GM12878 (cell line): ENCODE measurements at regions not wholly inside any gene's neighbourhood (a gene's known extent, or its start where the extent isn't known, plus 50 kb on each side); places are given as distances from the start of the nearest gene placed in this dataset.

ENCODE experiments used
- BMI1 ChIP-seq: fragments of 450-650 bp; IDR thresholded peaks from 2 replicates; pipeline ENCODE4 v1.6.1; 2016; ENCODE audit warnings: mild to moderate bottlenecking, moderate library complexity, borderline replicate concordance
- CHD2 ChIP-seq: IDR thresholded peaks from 2 replicates; pipeline ENCODE4 v1.6.1; 2011; ENCODE audit warnings: low read depth, low read length, improper control_type of control experiment, borderline replicate concordance
- CREM ChIP-seq: IDR thresholded peaks from 2 replicates; pipeline ENCODE4 v1.6.1; 2014; ENCODE audit warnings: antibody characterized with exemption, low read depth
- FOXK2 ChIP-seq: fragments of 450-650 bp; IDR thresholded peaks from 2 replicates; pipeline ENCODE4 v1.6.1; 2017; ENCODE audit warnings: mild to moderate bottlenecking, moderate library complexity
- NBN ChIP-seq: fragments of 450-650 bp; IDR thresholded peaks from 2 replicates; pipeline ENCODE4 v1.6.1; 2016
- POLR2AphosphoS5 ChIP-seq: IDR thresholded peaks from 2 replicates; pipeline ENCODE4 v1.6.1; 2011; ENCODE audit warnings: mild to moderate bottlenecking, low read length, inconsistent platforms
- SMC3 ChIP-seq: IDR thresholded peaks from 2 replicates; pipeline ENCODE4 v1.6.1; 2011; ENCODE audit warnings: low read length, improper control_type of control experiment, borderline replicate concordance
- SRF ChIP-seq, 2 experiments: IDR thresholded peaks; 2 replicates each; pipeline ENCODE4 v1.6.1; 2011; ENCODE audit warnings: low read depth in 2 of 2, low read length in 2 of 2, mild to moderate bottlenecking in 1 of 2, moderate library complexity in 1 of 2
- TAF1 ChIP-seq: IDR thresholded peaks from 2 replicates; pipeline ENCODE4 v1.6.1; 2011; ENCODE audit warnings: mild to moderate bottlenecking, low read depth, low read length, borderline replicate concordance
- ZBED1 ChIP-seq: IDR thresholded peaks from 2 replicates; pipeline ENCODE4 v1.6.1; 2016; ENCODE audit warnings: borderline replicate concordance
- TF ChIP-seq, protein P1 (sequence below), 3 experiments: IDR thresholded peaks in 2 of 3; conservative IDR thresholded peaks in 1 of 3; 2 replicates each; pipeline ENCODE4 v1.5.1; 2011; ENCODE audit warnings: low read depth in 3 of 3, low read length in 3 of 3, mild to moderate bottlenecking in 3 of 3, control low read depth in 2 of 3, moderate library complexity in 2 of 3, inconsistent platforms in 1 of 3, mixed read lengths in 1 of 3; ENCODE audit not compliant: control insufficient read depth in 2 of 3, insufficient read depth in 1 of 3; ENCODE audit errors: extremely low read depth in 1 of 3
- TF ChIP-seq, protein P2 (sequence below): IDR thresholded peaks from 2 replicates; pipeline ENCODE4 v1.6.1; 2011; ENCODE audit warnings: borderline replicate concordance, low read depth, mild to moderate bottlenecking, moderate library complexity, mixed read lengths, low read length; ENCODE audit not compliant: insufficient read depth; ENCODE audit errors: extremely low read length
- TF ChIP-seq, protein P3 (sequence below): fragments of 450-650 bp; IDR thresholded peaks from 2 replicates; pipeline ENCODE4 v1.6.1; 2018; ENCODE audit warnings: mild to moderate bottlenecking, low read depth, moderate library complexity; ENCODE audit not compliant: partially characterized antibody

DNA sequence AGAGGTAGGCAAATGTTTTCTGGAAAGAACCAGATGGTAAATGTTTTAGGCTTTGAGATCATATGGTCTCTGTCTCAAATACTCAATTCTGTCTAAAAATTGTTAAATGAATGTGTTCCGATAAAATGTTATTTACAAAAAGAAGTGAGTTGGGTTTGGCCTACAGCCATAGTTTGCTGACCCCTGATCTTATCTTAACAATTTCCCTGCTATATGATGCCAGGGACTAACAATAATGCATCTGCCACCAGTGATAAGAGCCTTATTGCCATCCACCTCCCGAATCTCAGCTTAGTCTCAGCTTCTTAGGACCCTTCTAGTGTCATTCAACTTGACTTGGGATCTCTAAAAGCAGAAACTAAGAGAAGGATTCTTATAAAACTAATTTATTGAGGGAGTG, 208.5 kb upstream of the ADGRL2 start:
- TF ChIP-seq, protein P1, sequence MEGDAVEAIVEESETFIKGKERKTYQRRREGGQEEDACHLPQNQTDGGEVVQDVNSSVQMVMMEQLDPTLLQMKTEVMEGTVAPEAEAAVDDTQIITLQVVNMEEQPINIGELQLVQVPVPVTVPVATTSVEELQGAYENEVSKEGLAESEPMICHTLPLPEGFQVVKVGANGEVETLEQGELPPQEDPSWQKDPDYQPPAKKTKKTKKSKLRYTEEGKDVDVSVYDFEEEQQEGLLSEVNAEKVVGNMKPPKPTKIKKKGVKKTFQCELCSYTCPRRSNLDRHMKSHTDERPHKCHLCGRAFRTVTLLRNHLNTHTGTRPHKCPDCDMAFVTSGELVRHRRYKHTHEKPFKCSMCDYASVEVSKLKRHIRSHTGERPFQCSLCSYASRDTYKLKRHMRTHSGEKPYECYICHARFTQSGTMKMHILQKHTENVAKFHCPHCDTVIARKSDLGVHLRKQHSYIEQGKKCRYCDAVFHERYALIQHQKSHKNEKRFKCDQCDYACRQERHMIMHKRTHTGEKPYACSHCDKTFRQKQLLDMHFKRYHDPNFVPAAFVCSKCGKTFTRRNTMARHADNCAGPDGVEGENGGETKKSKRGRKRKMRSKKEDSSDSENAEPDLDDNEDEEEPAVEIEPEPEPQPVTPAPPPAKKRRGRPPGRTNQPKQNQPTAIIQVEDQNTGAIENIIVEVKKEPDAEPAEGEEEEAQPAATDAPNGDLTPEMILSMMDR (IDR thresholded peaks at IDR 0.05 in 2 of 3, conservative IDR thresholded peaks at IDR 0.05 in 1 of 3; ENCODE audit: control insufficient read depth in 2 of 3, extremely low read depth in 1 of 3, insufficient read depth in 1 of 3, low read depth in 3 of 3, low read length in 3 of 3), result no peak
- no peak for TF ChIP-seq CREM
- TF ChIP-seq, protein P2, sequence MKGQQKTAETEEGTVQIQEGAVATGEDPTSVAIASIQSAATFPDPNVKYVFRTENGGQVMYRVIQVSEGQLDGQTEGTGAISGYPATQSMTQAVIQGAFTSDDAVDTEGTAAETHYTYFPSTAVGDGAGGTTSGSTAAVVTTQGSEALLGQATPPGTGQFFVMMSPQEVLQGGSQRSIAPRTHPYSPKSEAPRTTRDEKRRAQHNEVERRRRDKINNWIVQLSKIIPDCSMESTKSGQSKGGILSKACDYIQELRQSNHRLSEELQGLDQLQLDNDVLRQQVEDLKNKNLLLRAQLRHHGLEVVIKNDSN, result no peak
- no peak for TF ChIP-seq CHD2
- TF ChIP-seq, protein P3, sequence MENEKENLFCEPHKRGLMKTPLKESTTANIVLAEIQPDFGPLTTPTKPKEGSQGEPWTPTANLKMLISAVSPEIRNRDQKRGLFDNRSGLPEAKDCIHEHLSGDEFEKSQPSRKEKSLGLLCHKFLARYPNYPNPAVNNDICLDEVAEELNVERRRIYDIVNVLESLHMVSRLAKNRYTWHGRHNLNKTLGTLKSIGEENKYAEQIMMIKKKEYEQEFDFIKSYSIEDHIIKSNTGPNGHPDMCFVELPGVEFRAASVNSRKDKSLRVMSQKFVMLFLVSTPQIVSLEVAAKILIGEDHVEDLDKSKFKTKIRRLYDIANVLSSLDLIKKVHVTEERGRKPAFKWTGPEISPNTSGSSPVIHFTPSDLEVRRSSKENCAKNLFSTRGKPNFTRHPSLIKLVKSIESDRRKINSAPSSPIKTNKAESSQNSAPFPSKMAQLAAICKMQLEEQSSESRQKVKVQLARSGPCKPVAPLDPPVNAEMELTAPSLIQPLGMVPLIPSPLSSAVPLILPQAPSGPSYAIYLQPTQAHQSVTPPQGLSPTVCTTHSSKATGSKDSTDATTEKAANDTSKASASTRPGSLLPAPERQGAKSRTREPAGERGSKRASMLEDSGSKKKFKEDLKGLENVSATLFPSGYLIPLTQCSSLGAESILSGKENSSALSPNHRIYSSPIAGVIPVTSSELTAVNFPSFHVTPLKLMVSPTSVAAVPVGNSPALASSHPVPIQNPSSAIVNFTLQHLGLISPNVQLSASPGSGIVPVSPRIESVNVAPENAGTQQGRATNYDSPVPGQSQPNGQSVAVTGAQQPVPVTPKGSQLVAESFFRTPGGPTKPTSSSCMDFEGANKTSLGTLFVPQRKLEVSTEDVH, result no peak
- no peak for TF ChIP-seq BMI1
- TF ChIP-seq TAF1, result no peak
- TF ChIP-seq SMC3, result no peak
- no peak for TF ChIP-seq FOXK2
- no peak for TF ChIP-seq ZBED1
- TF ChIP-seq POLR2AphosphoS5, result no peak
- TF ChIP-seq NBN, result no peak
- TF ChIP-seq SRF (IDR thresholded peaks at IDR 0.05; ENCODE audit: low read depth in 2 of 2, low read length in 2 of 2), result no peak
